ENCODE measurements at regions not wholly inside any gene's neighbourhood (a gene's known extent, or its start where the extent isn't known, plus 50 kb on each side); places are given as distances from the start of the nearest gene placed in this dataset.

DNA sequence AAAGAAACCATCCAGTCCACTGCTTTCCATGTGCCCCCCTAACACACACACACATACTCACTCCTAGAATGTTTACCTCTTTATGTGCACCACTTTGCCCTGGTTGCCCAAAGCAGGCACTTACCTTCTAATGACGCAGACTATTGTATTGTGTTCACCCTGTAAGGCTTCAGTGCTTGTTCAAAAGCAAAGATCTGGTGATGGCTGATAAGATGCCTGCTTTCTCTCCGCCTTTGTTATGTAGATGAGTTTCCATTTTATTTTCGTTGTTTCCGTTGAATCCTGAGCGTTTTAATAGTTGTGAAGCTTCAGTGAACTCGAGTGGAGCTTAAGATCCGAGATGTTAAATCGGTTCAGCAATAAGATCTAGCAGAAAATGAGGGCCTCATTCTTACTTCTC lies 452.7 kb downstream of the TMEM114 start:
- H3K27ac ChIP-seq (ENCODE audit: low read length) = no peak overlapping the region
- intact Hi-C loops (cut with micrococcal nuclease) = no loop called here
- no peaks in the 10 kb centered on the region for H3K27me3 ChIP-seq (ENCODE audit: control insufficient read depth, insufficient read depth, low read length)
- Mint-ChIP-seq H3K27ac (no peak overlapping the region), H3K4me1 (no peaks in the 10 kb centered on the region), H3K27me3 (ENCODE audit: low read depth in 2 of 2) (no peaks in the 10 kb centered on the region), H3K9me3 (peaks cover 0 to 4% of the 10 kb centered on the region in 2 donors), H3K36me3 (no peaks in the 10 kb centered on the region), H3K4me3 (no peak overlapping the region)
- no peaks in the 10 kb centered on the region for H3K36me3 ChIP-seq (ENCODE audit: control insufficient read depth, insufficient read depth, low read length)
- H3K4me3 ChIP-seq (ENCODE audit: low read length) = no peak overlapping the region
- 71% methylated on average over 8 of the region's 8 CpGs for WGBS (ENCODE audit: insufficient coverage)
- TF ChIP-seq CTCF (IDR thresholded peaks at IDR 0.05) = no peak
- ATAC-seq (no peak), DNase-seq (no peak)
- no peaks in the 10 kb centered on the region for H3K4me1 ChIP-seq (ENCODE audit: control insufficient read depth, insufficient read depth, low read length)
- H3K9me3 ChIP-seq (ENCODE audit: control insufficient read depth, insufficient read depth, low read length) = peaks cover 4% of the 10 kb centered on the region

GRCh38 chr16:8130197-8130596 lies 460.1 kb downstream of the TMEM114 start:
- Histone ChIP-seq H3K9me3 (ENCODE audit: control insufficient read depth, insufficient read depth, low read length) (peaks cover 11% of the 10 kb centered on the region), H3K36me3 (ENCODE audit: control insufficient read depth, insufficient read depth, low read length) (no peaks in the 10 kb centered on the region), H3K27ac (ENCODE audit: low read length) (no peak overlapping the region), H3K27me3 (ENCODE audit: control insufficient read depth, insufficient read depth, low read length) (no peaks in the 10 kb centered on the region), H3K4me3 (ENCODE audit: low read length) (no peak overlapping the region), H3K4me1 (ENCODE audit: control insufficient read depth, insufficient read depth, low read length) (no peaks in the 10 kb centered on the region)
- Mint-ChIP-seq H3K36me3 (no peaks in the 10 kb centered on the region), H3K4me1 (no peaks in the 10 kb centered on the region), H3K9me3 (peaks cover under 1 to 6% of the 10 kb centered on the region in 2 donors), H3K4me3 (no peak overlapping the region), H3K27me3 (ENCODE audit: low read depth in 2 of 2) (no peaks in the 10 kb centered on the region), H3K27ac (no peak overlapping the region)
- DNase-seq (no peak), ATAC-seq (no peak)
- intact Hi-C loops (cut with micrococcal nuclease) = no loop called here
- 81% methylated on average over 4 of the region's 4 CpGs for WGBS (ENCODE audit: insufficient coverage)
- no peak for TF ChIP-seq CTCF (IDR thresholded peaks at IDR 0.05)

- intact Hi-C loops (cut with micrococcal nuclease) = no loop called here
- H3K27me3 Mint-ChIP-seq (ENCODE audit: low read depth in 2 of 2) = no peaks in the 10 kb centered on the region
- no peak for TF ChIP-seq CTCF (IDR thresholded peaks at IDR 0.05)
- no peak overlapping the region for H3K27ac Mint-ChIP-seq
- H3K4me1 ChIP-seq (ENCODE audit: control insufficient read depth, insufficient read depth, low read length) = no peaks in the 10 kb centered on the region
- no peaks in the 10 kb centered on the region for H3K4me1 Mint-ChIP-seq
- H3K27ac ChIP-seq (ENCODE audit: low read length) = no peak overlapping the region
- H3K4me3 ChIP-seq (ENCODE audit: low read length) = no peak overlapping the region
- no peaks in the 10 kb centered on the region for H3K36me3 Mint-ChIP-seq
- ATAC-seq = no peak
- no peak for DNase-seq
- peaks cover 4 to 7% of the 10 kb centered on the region in 2 donors for H3K9me3 Mint-ChIP-seq
- H3K27me3 ChIP-seq (ENCODE audit: control insufficient read depth, insufficient read depth, low read length) = no peaks in the 10 kb centered on the region
- H3K36me3 ChIP-seq (ENCODE audit: control insufficient read depth, insufficient read depth, low read length) = no peaks in the 10 kb centered on the region
- 90% methylated on average over 11 of the region's 11 CpGs for WGBS (ENCODE audit: insufficient coverage)
- H3K4me3 Mint-ChIP-seq = no peak overlapping the region
- H3K9me3 ChIP-seq (ENCODE audit: control insufficient read depth, insufficient read depth, low read length) = peaks cover 10% of the 10 kb centered on the region
These were observed 463.2 kb downstream of the TMEM114 start for GRCh38 chr16:8127070-8127469.

DNA sequence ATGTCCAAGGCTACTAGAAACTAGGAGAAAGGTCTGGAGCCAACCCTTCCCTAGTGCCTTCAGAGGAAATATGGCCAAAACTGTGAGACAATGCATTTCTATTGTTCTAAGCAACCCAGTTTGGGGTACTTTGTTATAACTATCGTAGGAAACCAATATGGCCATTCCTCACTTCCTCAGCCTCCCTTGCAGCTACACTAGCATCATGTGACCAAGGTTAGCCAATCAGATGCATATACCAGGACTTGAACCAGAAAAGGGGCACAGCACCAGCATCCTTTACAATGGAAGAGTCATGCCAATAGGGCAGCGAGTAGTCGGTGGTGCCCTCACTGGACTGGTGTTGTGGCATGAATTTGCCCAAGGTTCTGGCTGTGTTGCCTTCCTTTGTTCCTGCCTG lies 464.0 kb downstream of the TMEM114 start:
- Histone ChIP-seq H3K27ac (ENCODE audit: low read length) (no peak overlapping the region), H3K36me3 (ENCODE audit: control insufficient read depth, insufficient read depth, low read length) (no peaks in the 10 kb centered on the region), H3K9me3 (ENCODE audit: control insufficient read depth, insufficient read depth, low read length) (peaks cover 10% of the 10 kb centered on the region), H3K4me1 (ENCODE audit: control insufficient read depth, insufficient read depth, low read length) (no peaks in the 10 kb centered on the region), H3K27me3 (ENCODE audit: control insufficient read depth, insufficient read depth, low read length) (no peaks in the 10 kb centered on the region), H3K4me3 (ENCODE audit: low read length) (no peak overlapping the region)
- Mint-ChIP-seq H3K27ac (no peak overlapping the region), H3K9me3 (peaks cover 3 to 7% of the 10 kb centered on the region in 2 donors), H3K4me1 (no peaks in the 10 kb centered on the region), H3K36me3 (no peaks in the 10 kb centered on the region), H3K27me3 (ENCODE audit: low read depth in 2 of 2) (no peaks in the 10 kb centered on the region), H3K4me3 (no peak overlapping the region)
- intact Hi-C loops (cut with micrococcal nuclease) = no loop called here
- WGBS (ENCODE audit: insufficient coverage) = 93% methylated on average over 3 of the region's 3 CpGs
- DNase-seq (no peak), ATAC-seq (no peak)
- no peak for TF ChIP-seq CTCF (IDR thresholded peaks at IDR 0.05)

Measured in natural killer cell (primary cell).